Esophagus muscularis mucosa (tissue), 3 donors: ENCODE measurements at regions not wholly inside any gene's neighbourhood (a gene's known extent, or its start where the extent isn't known, plus 50 kb on each side); places are given as distances from the start of the nearest gene placed in this dataset.

ENCODE experiments used
- POLR2A ChIP-seq: fragments of 450-650 bp; IDR thresholded peaks from one replicate; pipeline ENCODE4 v1.6.1; 2017; ENCODE audit warnings: antibody characterized with exemption, moderate library complexity, mild to moderate bottlenecking, low read depth
- TF ChIP-seq, protein P1 (sequence below), 3 experiments: fragments of 200-600 bp in 2 of 3; fragments of 450-650 bp in 1 of 3; sonication (generic) in 2 of 3; IDR thresholded peaks; one replicate each; pipeline ENCODE4 v1.5.1; 2017 to 2019; ENCODE audit warnings: antibody characterized with exemption in 3 of 3, mild to moderate bottlenecking in 2 of 3, moderate library complexity in 1 of 3

DNA sequence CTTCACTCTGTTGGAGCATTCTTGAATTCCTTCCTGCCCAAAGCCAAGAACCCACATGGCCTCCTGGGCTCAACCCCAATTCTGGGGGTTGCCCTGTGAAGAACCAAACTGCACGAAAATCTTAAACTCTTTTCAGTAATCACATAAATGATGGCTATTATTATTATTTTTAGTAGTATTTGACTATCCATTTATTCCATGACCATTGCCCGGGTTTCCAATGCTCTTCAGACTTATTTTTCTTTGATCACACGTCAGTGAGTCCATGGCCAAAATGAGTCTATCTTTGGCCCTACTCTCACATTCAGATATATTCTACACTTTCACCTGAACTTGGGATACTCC, 185.9 kb downstream of the AVL9 start:
- TF ChIP-seq POLR2A = no peak
- TF ChIP-seq, protein P1, sequence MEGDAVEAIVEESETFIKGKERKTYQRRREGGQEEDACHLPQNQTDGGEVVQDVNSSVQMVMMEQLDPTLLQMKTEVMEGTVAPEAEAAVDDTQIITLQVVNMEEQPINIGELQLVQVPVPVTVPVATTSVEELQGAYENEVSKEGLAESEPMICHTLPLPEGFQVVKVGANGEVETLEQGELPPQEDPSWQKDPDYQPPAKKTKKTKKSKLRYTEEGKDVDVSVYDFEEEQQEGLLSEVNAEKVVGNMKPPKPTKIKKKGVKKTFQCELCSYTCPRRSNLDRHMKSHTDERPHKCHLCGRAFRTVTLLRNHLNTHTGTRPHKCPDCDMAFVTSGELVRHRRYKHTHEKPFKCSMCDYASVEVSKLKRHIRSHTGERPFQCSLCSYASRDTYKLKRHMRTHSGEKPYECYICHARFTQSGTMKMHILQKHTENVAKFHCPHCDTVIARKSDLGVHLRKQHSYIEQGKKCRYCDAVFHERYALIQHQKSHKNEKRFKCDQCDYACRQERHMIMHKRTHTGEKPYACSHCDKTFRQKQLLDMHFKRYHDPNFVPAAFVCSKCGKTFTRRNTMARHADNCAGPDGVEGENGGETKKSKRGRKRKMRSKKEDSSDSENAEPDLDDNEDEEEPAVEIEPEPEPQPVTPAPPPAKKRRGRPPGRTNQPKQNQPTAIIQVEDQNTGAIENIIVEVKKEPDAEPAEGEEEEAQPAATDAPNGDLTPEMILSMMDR (IDR thresholded peaks at IDR 0.05) = no peak
